ENCODE measurements at regions not wholly inside any gene's neighbourhood (a gene's known extent, or its start where the extent isn't known, plus 50 kb on each side); places are given as distances from the start of the nearest gene placed in this dataset.

DNA sequence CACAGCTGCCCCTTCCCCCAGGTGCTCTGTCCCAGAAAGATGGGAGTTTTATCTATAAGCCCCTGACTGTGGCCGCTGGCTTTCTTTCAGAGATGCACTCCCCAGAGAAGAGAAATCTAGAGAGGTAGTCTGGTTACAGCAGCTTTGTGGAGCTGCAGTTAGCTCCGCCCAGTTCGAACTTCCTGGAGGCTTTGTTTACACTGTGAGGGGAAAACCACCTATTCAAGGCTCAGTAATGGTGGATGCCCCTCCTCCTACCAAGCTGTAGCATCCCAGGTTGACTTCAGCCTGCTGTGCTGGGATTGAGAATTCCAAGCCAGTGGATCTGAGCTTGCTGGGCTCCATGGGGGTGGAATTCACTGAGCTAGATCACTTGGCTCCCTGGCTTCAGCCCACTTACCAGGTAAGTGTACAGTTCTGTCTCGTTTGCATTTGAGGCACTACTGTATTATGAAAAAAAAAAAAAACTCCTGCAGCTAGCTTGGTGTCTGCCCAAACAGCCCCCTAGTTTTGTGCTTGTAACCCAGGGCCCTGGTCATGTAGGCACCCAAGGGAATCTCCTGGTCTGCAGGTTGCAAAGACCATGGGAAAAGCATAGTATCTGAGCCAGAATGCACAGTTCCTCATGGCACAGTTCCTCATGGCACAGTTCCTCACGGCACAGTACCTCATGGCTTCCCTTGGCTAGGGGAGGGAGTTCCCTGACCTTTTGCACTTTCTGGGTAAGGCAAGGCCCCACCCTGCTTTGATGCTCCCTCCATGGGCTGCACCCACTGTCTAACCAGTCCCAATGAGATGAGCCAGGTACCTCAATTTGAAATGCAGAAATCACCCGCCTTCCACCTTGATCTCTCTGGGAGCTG, 275.0 kb downstream of the CENPW start:
- H3K9me3 ChIP-seq (ENCODE audit: control insufficient read depth, insufficient read depth, low read depth, low read length) = no peaks in the 10 kb centered on the region

DNA sequence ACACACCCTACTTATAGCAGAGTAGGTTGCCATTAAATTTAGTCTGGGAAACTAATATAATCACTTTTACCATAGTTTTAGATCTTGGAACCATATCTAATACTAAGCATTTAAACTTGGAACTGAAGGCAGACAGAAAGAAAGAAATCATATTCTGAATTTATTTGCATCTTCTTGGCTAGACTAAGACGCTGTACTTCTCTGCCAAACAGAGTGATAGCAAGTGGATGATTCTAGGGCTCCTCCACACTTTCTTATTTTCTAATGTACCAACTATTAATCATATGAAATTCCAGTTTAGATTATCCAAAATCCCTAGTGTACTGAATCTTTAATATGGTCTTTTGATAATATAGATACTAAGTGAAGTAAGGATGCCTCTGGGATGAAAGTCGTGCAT, 277.0 kb downstream of the CENPW start:
- Histone ChIP-seq H3K36me3 (ENCODE audit: control insufficient read depth, insufficient read depth, low read length) (no peaks in the 10 kb centered on the region), H3K4me2 (ENCODE audit: extremely low read depth, insufficient read depth, low read length) (no peak overlapping the region), H3K9ac (ENCODE audit: insufficient read depth, low read length) (no peak overlapping the region), H2AFZ (ENCODE audit: low read length) (no peak overlapping the region), H3K4me3 (replicated peaks in 1 of 4; ENCODE audit: control extremely low read depth in 1 of 4, insufficient read depth in 1 of 4, low read depth in 3 of 4, low read length in 4 of 4) (no peak overlapping the region), H4K20me1 (ENCODE audit: control insufficient read depth, extremely low read depth, insufficient read depth, low read length) (no peaks in the 10 kb centered on the region), H3K79me2 (ENCODE audit: control insufficient read depth, insufficient read depth, low read length) (no peaks in the 10 kb centered on the region), H3K27me3 (ENCODE audit: control insufficient read depth, insufficient read depth, low read length) (no peaks in the 10 kb centered on the region), H3K27ac (ENCODE audit: insufficient read depth, low read length) (no peak overlapping the region), H3K9me3 (ENCODE audit: control insufficient read depth, insufficient read depth, low read depth, low read length) (no peaks in the 10 kb centered on the region), H3K4me1 (ENCODE audit: control insufficient read depth, extremely low read depth, insufficient read depth, low read length) (no peaks in the 10 kb centered on the region)
- no peak for DNase-seq (ENCODE audit: low read depth in 2 of 2)
- no peak for TF ChIP-seq CTCF (conservative IDR thresholded peaks at IDR 0.05 in 1 of 2, IDR thresholded peaks at IDR 0.05 in 1 of 2; ENCODE audit: low read depth in 1 of 2, low read length in 2 of 2)
- no peak for TF ChIP-seq EZH2 (IDR thresholded peaks at IDR 0.05; ENCODE audit: low read length, missing control alignments)

More for the DNA sequence above, 275.0 kb downstream of the CENPW start:
- Histone ChIP-seq H3K27me3 (ENCODE audit: control insufficient read depth, insufficient read depth, low read length) (no peaks in the 10 kb centered on the region), H3K79me2 (ENCODE audit: control insufficient read depth, insufficient read depth, low read length) (no peaks in the 10 kb centered on the region), H3K4me2 (ENCODE audit: extremely low read depth, insufficient read depth, low read length) (no peak overlapping the region), H3K4me1 (ENCODE audit: control insufficient read depth, extremely low read depth, insufficient read depth, low read length) (no peaks in the 10 kb centered on the region), H3K4me3 (replicated peaks in 1 of 4; ENCODE audit: control extremely low read depth in 1 of 4, insufficient read depth in 1 of 4, low read depth in 3 of 4, low read length in 4 of 4) (no peak overlapping the region), H3K9ac (ENCODE audit: insufficient read depth, low read length) (no peak overlapping the region), H3K36me3 (ENCODE audit: control insufficient read depth, insufficient read depth, low read length) (no peaks in the 10 kb centered on the region), H4K20me1 (ENCODE audit: control insufficient read depth, extremely low read depth, insufficient read depth, low read length) (no peaks in the 10 kb centered on the region), H3K27ac (ENCODE audit: insufficient read depth, low read length) (no peak overlapping the region), H2AFZ (ENCODE audit: low read length) (no peak overlapping the region)
- DNase-seq (ENCODE audit: low read depth in 2 of 2) = no peak
- TF ChIP-seq CTCF (conservative IDR thresholded peaks at IDR 0.05 in 1 of 2, IDR thresholded peaks at IDR 0.05 in 1 of 2; ENCODE audit: low read depth in 1 of 2, low read length in 2 of 2) = no peak
- no peak for TF ChIP-seq EZH2 (IDR thresholded peaks at IDR 0.05; ENCODE audit: low read length, missing control alignments)

- no peak overlapping the region for H3K9ac ChIP-seq (ENCODE audit: insufficient read depth, low read length)
- H3K27ac ChIP-seq (ENCODE audit: insufficient read depth, low read length) = no peak overlapping the region
- no peak for DNase-seq (ENCODE audit: low read depth in 2 of 2)
- H3K4me3 ChIP-seq (replicated peaks in 1 of 4; ENCODE audit: control extremely low read depth in 1 of 4, insufficient read depth in 1 of 4, low read depth in 3 of 4, low read length in 4 of 4) = no peak overlapping the region
- H4K20me1 ChIP-seq (ENCODE audit: control insufficient read depth, extremely low read depth, insufficient read depth, low read length) = no peaks in the 10 kb centered on the region
- no peaks in the 10 kb centered on the region for H3K9me3 ChIP-seq (ENCODE audit: control insufficient read depth, insufficient read depth, low read depth, low read length)
- no peaks in the 10 kb centered on the region for H3K36me3 ChIP-seq (ENCODE audit: control insufficient read depth, insufficient read depth, low read length)
- no peaks in the 10 kb centered on the region for H3K4me1 ChIP-seq (ENCODE audit: control insufficient read depth, extremely low read depth, insufficient read depth, low read length)
- H3K4me2 ChIP-seq (ENCODE audit: extremely low read depth, insufficient read depth, low read length) = no peak overlapping the region
- no peaks in the 10 kb centered on the region for H3K27me3 ChIP-seq (ENCODE audit: control insufficient read depth, insufficient read depth, low read length)
- H3K79me2 ChIP-seq (ENCODE audit: control insufficient read depth, insufficient read depth, low read length) = no peaks in the 10 kb centered on the region
- H2AFZ ChIP-seq (ENCODE audit: low read length) = no peak overlapping the region
- no peak for TF ChIP-seq CTCF (conservative IDR thresholded peaks at IDR 0.05 in 1 of 2, IDR thresholded peaks at IDR 0.05 in 1 of 2; ENCODE audit: low read depth in 1 of 2, low read length in 2 of 2)
- no peak for TF ChIP-seq EZH2 (IDR thresholded peaks at IDR 0.05; ENCODE audit: low read length, missing control alignments)
Observed at GRCh38 chr6:126618639-126619343, 278.9 kb downstream of the CENPW start.
